ENCODE measurements at regions not wholly inside any gene's neighbourhood (a gene's known extent, or its start where the extent isn't known, plus 50 kb on each side); places are given as distances from the start of the nearest gene placed in this dataset.

- no peaks in the 10 kb centered on the region for H3K27me3 ChIP-seq
- TF ChIP-seq CTCF (IDR thresholded peaks at IDR 0.05): no peak
- H3K27ac ChIP-seq: no peak overlapping the region
- no peak for DNase-seq (ENCODE audit: low spot score)
- no peaks in the 10 kb centered on the region for H3K4me1 ChIP-seq
- peaks cover 0 to 15% of the 10 kb centered on the region in 2 donors for H3K9me3 ChIP-seq
- no peak overlapping the region for H3K4me3 ChIP-seq
- H3K36me3 ChIP-seq: no peaks in the 10 kb centered on the region
These were observed 205.1 kb upstream of the SEMA3A start for GRCh38 chr7:84399661-84400060.

GRCh38 chr7:84394219-84394618, 199.6 kb upstream of the SEMA3A start:
- DNase-seq (ENCODE audit: low spot score): no peak
- no peak for TF ChIP-seq CTCF (IDR thresholded peaks at IDR 0.05)
- Histone ChIP-seq H3K36me3 (no peaks in the 10 kb centered on the region), H3K4me3 (no peak overlapping the region), H3K27ac (no peak overlapping the region), H3K27me3 (no peaks in the 10 kb centered on the region), H3K4me1 (no peaks in the 10 kb centered on the region), H3K9me3 (no peaks in the 10 kb centered on the region)

GRCh38 chr7:84393786-84394185, 199.2 kb upstream of the SEMA3A start:
- H3K4me1 ChIP-seq: no peaks in the 10 kb centered on the region
- TF ChIP-seq CTCF (IDR thresholded peaks at IDR 0.05): no peak
- H3K4me3 ChIP-seq: no peak overlapping the region
- H3K27me3 ChIP-seq: no peaks in the 10 kb centered on the region
- H3K36me3 ChIP-seq: no peaks in the 10 kb centered on the region
- no peak for DNase-seq (ENCODE audit: low spot score)
- no peak overlapping the region for H3K27ac ChIP-seq
- no peaks in the 10 kb centered on the region for H3K9me3 ChIP-seq

- no peak for TF ChIP-seq CTCF (IDR thresholded peaks at IDR 0.05)
- no peak for DNase-seq (ENCODE audit: low spot score)
These were observed 196.3 kb upstream of the SEMA3A start for GRCh38 chr7:84390845-84391244.

GRCh38 chr7:84389242-84389641, 194.7 kb upstream of the SEMA3A start:
- Histone ChIP-seq H3K4me3 (no peak overlapping the region), H3K27ac (no peak overlapping the region), H3K9me3 (no peaks in the 10 kb centered on the region), H3K36me3 (no peaks in the 10 kb centered on the region), H3K4me1 (no peaks in the 10 kb centered on the region), H3K27me3 (no peaks in the 10 kb centered on the region)
- no peak for TF ChIP-seq CTCF (IDR thresholded peaks at IDR 0.05)
- no peak for DNase-seq (ENCODE audit: low spot score)

More at GRCh38 chr7:84390845-84391244, 196.3 kb upstream of the SEMA3A start:
- Histone ChIP-seq H3K36me3 (no peaks in the 10 kb centered on the region), H3K4me1 (no peaks in the 10 kb centered on the region), H3K4me3 (no peak overlapping the region), H3K27ac (no peak overlapping the region), H3K9me3 (no peaks in the 10 kb centered on the region), H3K27me3 (no peaks in the 10 kb centered on the region)

- Histone ChIP-seq H3K4me1 (no peaks in the 10 kb centered on the region), H3K27ac (no peak overlapping the region), H3K9me3 (no peaks in the 10 kb centered on the region), H3K36me3 (no peaks in the 10 kb centered on the region), H3K27me3 (no peaks in the 10 kb centered on the region), H3K4me3 (no peak overlapping the region)
- no peak for TF ChIP-seq CTCF (IDR thresholded peaks at IDR 0.05)
- DNase-seq (ENCODE audit: low spot score): no peak
These were observed 193.0 kb upstream of the SEMA3A start for GRCh38 chr7:84387595-84387994.

Data from right atrium auricular region (tissue), 2 donors.